ENCODE measurements at regions not wholly inside any gene's neighbourhood (a gene's known extent, or its start where the extent isn't known, plus 50 kb on each side); places are given as distances from the start of the nearest gene placed in this dataset.
"Not testable (repeated sequence)": the region's sequence is repeated elsewhere in the genome, so short reads cannot be mapped to it uniquely, and the experiment has no call there.

GRCh38 chr15:44828229-44828914, 92.0 kb downstream of the TRIM69 start:
- TF ChIP-seq CTCF (conservative IDR thresholded peaks at IDR 0.05; ENCODE audit: low read depth, low read length); EZH2phosphoT487 (IDR thresholded peaks at IDR 0.05; ENCODE audit: borderline replicate concordance, low read length); EZH2 (IDR thresholded peaks at IDR 0.05; ENCODE audit: low read length, unreplicated experiment): not testable (repeated sequence)

All from PC-3 (cell line).